GM18508 (cell line): ENCODE measurements at regions not wholly inside any gene's neighbourhood (a gene's known extent, or its start where the extent isn't known, plus 50 kb on each side); places are given as distances from the start of the nearest gene placed in this dataset.

Source experiments
- ATAC-seq: cut with Tn5 transposase; IDR thresholded peaks from one replicate; pipeline ENCODE4 v1.9.1; 2021; ENCODE audit warnings: moderate number of reproducible peaks; ENCODE audit not compliant: insufficient read depth, unreplicated experiment

DNA sequence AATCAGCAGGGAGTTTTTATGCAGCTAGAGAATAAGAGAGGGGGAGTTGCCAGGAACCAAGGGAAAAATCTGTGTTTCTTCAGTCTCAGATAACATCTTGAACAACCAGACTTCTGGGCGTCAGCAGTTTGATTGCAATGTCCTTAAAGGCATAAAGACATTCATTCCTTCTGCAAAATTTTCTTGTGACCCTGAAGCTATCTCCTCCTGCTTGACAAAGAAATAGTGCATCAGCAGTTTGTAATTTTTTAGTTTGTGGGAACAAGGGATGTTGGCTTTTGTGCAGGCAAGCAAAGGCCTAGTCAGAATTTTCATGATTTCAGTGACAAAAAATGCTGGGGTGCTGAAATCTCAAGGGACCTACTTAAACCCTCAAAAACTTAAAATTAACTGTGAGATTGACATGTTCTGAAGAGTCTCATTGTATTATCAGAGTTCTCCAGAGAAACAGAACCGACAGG lies 125.8 kb upstream of the UNC5C start:
- ATAC-seq: no peak

DNA sequence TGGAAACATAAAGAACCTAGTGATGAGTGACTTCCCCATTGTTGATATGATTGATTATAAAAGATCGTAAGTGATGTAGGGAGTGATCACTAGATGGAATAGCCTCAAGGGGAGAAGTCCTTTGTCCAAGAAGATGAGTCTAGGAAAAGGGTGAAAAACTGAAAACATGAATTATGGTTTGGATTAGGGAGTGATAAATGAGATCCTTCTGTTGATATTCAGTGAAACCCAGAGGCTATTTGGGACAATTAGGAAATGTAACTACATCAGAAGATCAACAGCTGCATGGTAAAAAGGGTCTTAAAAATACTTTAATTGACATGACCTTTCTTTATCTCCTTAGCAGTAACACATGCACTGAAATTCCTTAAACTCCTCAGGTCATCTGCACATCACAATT lies 124.0 kb upstream of the UNC5C start:
- ATAC-seq: no peak

- no peak for ATAC-seq
Observed at GRCh38 chr4:95660719-95661118, 111.9 kb upstream of the UNC5C start.

DNA sequence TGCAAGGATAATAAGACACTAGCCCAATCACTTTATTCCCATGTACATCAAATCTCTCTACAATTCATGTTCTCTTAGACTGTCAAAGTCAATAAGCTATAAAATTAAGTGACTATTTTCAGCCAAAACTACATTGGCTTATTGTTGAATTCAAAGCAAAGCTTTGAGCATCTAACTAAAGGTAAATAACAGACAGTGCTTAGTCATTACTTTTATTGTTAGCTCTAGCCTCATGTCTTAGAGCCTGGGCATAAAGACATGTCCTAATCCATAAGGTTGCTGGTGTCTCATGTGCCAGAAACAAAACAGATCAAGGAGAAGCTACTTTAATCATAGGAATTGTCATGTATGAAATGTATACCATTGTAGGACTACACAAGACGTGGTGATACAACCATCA lies 103.1 kb upstream of the UNC5C start:
- ATAC-seq: no peak

GRCh38 chr4:95644417-95644816 lies 95.6 kb upstream of the UNC5C start:
- no peak for ATAC-seq

GRCh38 chr4:95643627-95644026 lies 94.9 kb upstream of the UNC5C start:
- no peak for ATAC-seq

GRCh38 chr4:95641571-95641970 lies 92.8 kb upstream of the UNC5C start:
- ATAC-seq: no peak

GRCh38 chr4:95640311-95640710 lies 91.5 kb upstream of the UNC5C start:
- no peak for ATAC-seq

- no peak for ATAC-seq
Observed at GRCh38 chr4:95638920-95639501, 90.2 kb upstream of the UNC5C start.

DNA sequence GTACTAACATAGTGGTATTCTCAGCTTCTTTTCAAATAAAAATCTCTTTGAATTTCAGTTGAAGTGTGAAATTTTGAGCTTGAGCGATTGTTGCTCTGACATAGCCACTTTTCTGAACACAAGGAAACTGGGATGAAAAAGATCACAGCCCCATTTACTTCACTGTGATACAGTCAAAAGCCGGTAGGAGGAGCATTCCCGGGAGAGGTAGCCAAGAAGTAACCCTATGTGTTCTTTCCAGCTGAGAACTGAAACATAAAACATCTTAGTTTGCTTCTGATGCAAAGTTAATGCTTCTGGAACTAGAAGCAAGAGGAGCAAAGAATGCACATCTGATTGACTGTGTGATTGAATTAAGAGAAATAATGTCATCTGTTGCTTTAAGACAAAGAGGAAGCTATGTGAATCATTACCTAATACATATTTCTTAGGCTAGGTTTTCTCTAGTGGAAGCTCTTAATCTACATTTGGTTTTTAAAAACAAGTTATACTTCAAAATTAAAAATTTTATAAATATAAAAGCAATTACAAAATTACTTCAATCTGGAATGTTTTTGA lies 88.3 kb upstream of the UNC5C start:
- no peak for ATAC-seq

DNA sequence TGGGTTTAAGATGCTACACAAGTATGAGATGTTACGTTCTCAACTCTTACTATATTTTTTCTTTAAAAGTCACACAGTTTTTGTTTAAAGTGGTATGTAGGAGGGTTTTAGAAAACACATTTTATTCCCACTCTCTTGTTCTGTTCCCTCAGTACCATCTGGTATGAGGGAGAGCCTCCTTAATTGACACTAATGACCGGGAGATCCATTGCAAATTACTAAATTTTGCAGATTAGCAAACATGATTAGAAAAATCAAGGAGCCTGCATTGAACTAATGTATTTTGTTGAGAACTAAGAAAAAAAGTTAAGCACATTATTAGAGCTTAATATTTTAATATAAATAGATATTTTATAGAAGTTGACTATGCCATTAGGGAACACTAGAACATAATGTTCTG lies 87.3 kb upstream of the UNC5C start:
- ATAC-seq: no peak

DNA sequence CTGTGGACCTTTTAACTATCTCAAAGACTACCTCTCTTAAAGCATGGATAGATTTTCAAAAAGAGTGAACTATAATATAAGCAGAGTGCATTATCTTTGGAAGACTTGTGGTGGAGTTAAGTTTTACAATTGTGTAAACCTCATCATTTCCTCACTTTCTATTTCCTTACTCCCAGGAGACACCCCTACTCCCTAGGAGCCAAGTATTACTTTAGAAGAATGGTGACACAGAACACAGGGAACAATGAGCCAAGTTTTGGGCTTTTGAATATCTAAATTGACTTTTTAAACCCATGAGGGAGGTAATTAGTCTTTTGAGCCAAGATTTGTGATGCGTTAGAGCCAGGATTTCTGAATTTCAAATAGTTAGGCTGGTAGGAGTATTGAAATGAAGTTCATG lies 78.9 kb upstream of the UNC5C start:
- no peak for ATAC-seq

GRCh38 chr4:95627024-95627605 lies 78.3 kb upstream of the UNC5C start:
- no peak for ATAC-seq

DNA sequence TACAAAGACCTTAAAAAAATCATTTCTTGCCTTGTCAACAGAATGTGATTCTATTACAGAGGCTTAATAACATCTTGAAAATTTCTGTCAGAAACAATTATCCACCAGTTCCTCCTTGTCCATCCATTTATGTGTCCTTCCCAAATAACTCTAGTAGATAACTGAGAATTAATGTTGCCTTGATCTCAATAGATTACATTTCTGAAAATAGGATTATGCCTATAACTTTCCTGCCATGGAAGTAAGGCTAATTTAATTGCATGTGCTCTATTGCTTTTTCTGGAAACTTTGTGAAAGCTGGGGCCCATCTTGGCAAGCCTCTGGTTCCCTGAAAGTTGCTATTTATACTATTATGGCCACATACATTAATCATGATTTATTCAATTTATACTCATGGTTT lies 76.2 kb upstream of the UNC5C start:
- ATAC-seq: no peak

DNA sequence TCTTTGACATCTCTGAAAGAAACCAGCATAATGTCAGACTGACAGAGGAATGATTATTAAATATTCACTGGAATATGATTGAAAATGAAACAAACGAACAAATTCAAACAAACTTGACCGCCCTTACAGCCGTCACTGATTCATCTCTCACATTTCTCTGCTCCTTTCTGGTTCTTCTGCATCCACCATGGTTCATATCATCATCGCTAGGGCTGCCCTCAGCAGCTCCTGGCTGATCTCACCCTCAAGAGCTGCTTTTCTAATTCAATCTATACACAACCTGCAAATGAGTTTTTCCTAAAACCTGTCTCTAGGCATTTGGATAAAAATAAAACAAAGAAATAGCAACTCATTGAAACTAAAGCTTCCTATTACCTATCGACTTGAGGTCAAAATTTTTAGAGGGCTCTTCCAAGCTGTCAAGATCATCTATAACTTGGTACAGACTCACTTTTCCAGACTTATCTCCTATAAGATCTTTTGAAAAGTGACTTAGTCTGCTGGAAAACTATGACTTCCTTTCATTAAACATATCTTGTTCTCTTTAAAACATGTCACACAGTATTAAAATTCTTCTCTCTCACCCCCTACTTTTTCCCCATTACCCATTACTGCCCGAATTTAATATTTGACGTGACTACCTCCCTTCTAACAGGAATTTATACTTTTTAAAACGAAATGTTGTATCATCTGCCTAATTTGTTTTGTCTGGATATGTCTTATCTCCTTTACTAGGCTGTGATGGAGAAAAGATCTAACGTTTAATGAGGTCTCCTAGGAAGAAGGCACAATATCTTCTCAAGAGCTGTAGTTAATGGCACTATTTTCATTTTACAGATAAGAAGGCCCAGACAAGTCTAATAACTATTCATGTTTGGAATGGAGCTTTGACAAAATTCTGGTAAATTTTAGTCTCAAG lies 71.0 kb upstream of the UNC5C start:
- ATAC-seq: no peak

GRCh38 chr4:95614684-95615205 lies 66.0 kb upstream of the UNC5C start:
- ATAC-seq: no peak

DNA sequence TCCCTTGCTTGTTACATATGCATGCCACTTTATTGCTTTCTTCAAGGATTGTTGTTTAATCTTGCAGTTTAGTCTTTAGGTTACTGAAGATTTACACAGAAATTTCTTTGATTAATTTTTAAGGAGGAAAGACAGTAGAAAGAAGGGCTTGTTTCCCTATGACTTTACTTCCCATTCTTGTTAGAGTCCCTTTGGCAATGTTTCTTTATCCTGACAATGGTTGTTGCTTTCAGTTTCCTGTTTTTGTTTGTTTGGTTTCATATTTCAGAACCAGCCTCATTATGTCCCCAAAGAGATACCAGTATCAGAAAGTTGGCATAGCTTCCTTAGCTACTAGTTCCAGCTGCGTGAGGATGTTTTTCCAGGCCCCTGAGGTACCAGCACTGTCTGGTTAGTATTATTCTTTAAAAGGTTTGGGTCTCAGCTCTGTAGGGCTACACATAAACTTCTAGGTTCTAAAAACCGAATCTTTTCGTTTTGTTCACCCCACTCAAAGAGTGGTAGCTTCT lies 61.3 kb upstream of the UNC5C start:
- no peak for ATAC-seq

DNA sequence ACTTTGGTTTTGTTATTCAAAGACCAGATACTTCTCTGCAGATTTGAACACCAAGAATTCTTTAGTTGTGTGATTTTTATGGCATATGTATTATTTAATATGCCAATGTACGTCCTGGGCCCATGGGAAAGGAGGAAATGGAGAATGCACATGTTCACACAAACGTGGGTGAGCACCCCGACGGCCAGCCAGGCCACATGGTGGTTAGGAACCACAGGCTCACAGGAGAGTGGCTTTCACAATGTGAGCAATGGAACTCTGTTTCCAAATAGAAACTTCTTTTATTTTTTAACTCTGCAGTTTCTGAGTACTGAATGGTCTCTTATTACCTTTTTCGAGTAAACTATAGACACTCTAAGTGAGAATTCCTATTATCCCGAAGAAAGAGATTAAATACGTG lies 58.0 kb upstream of the UNC5C start:
- ATAC-seq: no peak

DNA sequence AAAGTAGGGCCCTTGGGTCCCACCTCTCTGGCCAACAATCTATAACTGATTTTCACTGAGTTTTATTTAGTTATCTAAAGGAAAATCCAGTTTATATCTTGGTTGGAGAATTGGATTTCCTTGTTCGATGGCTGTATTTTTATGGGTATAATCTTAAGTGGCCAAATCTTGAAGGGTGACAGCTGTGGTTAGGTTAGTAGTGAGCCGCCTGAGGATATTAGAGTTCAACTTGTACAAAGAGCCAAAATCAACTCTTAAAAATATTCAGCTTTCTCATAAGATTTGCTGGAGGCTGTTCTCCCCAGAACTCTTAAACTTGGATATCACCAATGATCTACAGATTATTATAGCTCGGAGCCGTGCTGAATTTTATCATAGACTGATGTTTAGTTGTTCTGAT lies 54.6 kb upstream of the UNC5C start:
- no peak for ATAC-seq

GRCh38 chr4:95602872-95603271 lies 54.1 kb upstream of the UNC5C start:
- no peak for ATAC-seq

- no peak for ATAC-seq
Observed at GRCh38 chr4:95601356-95601755, 52.6 kb upstream of the UNC5C start.
